Forelimb muscle (tissue), 1 donor: ENCODE measurements at regions not wholly inside any gene's neighbourhood (a gene's known extent, or its start where the extent isn't known, plus 50 kb on each side); places are given as distances from the start of the nearest gene placed in this dataset.
"Not testable (repeated sequence)": the region's sequence is repeated elsewhere in the genome, so short reads cannot be mapped to it uniquely, and the experiment has no call there.

ENCODE experiments used
- DNase-seq: peaks from one replicate; pipeline ENCODE4 v3.0.0-alpha.2; 2013; ENCODE audit warnings: low read depth

DNA sequence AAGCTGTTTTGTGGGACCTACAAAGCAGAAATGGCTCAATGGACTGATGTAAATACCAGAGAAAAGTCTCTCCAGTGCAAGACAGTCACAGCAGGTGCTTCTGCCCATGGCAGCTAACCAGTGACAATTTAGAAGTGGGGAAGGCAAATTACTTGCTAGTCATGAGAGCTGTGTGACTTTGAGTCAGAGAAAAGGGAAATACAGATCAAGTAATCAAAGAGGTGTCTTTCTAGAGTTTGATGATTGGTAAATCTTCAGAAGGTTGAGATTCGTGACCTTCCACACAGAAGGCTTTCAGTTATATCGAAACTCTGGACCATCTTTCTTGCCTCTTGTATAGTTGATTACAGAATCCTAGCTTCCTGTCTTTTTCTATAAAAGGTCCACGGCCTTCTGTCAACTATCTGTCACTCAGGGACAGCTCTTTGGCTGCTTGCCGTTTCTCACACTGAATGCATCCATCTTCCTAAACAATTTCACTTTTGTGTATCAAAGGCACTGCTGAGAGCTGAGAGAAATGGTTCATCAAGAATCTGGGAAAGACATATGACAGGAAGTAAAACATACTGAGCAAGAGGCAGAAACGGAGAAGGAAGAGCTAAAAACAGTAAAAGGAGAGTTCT, 993.9 kb upstream of the ACO1 start:
- no peak for DNase-seq

DNA sequence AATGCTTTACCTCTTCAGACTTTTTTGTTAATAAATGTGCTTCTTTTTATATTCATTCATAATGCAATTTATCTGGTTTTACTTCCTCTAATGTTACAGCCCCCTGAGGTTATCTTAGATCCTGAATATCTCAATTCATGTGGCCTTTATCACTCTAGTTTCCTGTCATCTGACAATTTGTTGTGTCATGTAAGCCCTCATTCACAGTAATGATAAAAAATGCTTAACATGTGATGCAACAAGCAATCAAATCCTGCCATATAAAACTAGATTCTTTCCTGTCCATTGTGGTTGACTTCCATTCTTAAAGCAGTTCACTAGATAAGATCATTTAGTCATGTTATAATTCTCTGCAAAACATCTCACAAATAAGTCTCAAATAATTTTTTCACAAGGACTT, 991.2 kb upstream of the ACO1 start:
- no peak for DNase-seq

DNA sequence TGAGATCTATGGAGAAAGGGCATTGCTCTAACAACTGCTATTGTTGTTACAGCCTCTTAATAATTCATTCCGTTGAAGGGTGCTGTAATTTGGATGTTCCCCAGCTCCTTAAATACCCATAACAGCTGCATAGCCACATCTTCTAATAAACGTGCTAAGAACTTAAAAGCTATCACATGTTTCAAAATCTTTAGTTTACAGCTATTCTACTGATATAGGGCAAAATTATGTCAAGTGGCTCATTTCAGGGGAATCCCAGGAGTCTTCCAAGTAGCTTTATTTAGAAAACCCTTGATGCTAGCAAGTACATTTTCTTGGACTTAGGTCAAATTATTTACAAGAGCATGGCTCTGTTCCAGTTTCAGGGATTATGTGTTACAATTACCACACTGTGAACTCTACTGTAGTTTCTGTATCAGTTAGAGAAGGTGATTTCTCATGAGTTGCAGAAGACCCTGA, 990.4 kb upstream of the ACO1 start:
- no peak for DNase-seq

DNA sequence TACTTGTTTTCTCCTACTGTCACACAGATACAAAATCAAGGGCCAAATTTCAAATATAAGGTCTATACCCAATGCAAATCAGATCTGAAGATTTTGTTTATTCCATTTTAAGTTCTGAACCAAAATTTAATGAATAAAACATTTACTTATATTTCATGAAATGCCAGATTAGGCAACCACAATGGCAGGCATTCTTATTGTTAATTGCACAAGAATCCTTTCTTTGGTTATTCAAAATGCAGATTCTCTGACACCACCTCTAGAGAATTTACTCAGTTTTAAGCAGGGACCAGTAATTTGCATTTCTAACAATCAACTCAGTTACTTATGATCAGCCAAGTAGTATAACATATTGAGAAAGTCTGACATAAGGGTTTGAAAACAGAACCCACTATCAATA, 972.4 kb upstream of the ACO1 start:
- DNase-seq, result no peak

DNA sequence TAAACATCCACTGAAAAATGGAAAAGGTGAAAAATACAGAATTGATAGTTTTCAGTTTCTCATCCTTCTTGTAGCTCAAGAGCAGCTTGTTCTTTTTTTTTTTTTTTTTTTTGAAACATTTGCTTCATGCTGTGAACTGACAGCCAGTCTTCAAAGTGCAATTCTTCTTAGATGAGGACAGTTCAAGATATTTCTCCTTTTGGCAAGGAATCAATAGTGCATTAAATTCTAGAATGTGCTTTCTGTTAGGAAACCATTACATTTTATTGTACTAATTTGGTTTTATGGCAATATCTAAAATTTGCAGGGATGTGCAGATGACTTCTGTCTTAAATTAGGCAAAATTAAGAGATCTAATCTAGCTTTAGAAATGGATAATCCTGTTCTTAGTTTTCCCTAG, 969.3 kb upstream of the ACO1 start:
- no peak for DNase-seq

DNA sequence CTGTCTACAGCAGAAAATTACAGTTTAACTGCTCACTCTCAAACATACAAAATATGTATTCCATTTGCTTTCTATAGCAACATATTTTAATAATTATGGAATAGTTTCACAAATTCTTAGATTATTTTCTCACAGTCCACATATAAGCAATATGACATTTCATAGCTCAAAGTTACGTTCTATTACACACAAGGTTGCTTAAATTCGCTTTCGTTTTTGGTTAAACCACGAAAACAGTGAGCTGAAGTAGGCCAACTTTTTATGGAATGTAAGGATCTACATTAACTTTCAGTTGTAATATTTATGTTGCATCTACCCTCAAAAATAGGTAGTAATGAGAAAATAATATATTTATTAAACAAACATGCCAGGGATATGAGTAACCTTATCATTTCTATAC, 966.0 kb upstream of the ACO1 start:
- DNase-seq, result no peak

DNA sequence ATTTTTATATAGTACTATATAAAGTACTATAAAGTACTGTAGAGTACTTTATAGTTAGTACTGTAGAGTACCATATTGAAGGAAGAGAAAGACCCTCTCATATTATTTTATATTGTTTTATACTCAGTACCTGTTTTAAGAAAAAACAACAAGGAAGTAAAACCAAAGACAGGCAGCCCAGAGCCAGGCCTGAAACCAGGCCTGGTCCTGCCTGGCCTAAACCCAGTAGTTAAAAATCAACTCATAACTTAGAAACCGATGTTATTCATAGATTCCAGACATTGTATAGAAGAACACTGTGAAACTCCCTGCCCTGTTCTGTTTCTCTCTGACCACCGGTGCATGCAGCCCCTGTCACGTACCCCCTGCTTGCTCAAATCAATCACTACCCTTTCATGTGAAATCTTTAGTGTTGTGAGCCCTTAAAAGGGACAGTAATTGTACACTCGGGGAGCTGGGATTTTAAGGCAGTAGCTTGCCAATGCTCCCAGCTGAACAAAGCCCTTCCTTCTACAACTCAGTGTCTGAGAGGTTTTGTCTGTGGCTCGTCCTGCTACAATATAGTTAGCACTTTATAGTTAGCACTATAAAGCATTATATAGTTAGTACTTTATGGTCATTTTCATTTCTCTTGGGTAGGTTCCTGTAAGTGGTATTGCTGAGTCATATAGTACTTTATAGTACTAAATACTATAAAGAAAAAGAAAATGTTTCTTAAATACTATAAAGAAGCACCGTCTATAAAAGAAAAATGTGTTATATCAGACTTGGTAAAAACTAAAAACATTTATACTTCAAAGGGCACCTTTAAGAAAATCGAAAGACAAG, 940.6 kb upstream of the ACO1 start:
- not testable (repeated sequence) for DNase-seq

DNA sequence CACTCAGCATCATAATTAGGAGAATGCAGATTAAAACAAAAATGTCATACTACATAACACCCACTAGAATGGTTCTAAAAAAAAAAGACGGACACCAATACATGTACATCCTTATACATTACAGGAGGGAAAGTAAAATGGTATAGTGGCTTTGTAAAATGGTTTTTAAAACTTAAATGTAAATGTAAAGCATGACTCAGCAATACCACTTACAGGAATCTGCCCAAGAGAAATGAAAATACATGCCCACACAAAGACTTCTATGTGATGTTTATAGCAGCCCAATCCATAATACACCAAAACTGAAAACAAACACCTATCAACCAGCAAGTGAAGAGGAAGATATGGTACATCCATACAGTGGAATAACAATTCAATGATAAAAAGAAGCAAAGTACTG, 939.1 kb upstream of the ACO1 start:
- no peak for DNase-seq

DNA sequence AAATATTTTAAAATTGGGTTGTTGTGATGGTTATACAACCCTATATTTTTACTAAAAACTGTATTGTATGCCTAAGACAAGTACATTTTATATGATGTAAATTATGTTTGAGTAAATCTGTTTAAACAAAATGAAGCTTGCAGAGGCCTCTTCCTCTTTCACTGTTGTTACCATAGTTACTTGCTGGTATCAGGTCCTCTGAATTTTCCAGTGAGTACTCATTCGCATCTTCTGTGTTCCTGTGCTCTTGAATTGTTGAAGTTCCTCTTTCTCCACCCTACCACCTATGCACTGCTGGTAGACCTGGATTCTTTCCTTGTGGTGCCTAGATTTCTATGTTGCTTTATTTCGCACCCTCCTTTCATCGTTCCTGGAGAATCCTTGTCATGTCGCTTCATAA, 938.5 kb upstream of the ACO1 start:
- no peak for DNase-seq

DNA sequence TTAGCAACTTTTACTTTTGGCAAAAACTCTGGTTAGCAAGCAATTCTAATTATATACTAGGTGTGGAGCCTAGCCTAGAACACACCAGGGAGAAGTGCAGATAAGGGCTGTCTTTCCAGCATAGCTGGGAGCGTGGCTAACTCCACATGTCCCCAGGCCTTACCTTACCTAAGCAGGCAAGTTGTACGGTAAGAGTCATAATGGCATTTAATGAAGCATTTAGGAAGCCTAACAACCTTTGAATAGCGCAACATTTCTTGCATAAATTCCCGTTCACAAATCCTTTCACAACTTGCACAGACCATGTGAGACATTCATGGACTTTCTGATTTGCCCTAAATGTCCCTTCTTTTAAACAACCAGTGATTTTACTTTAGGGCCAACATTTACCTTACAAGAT, 917.4 kb upstream of the ACO1 start:
- no peak for DNase-seq

DNA sequence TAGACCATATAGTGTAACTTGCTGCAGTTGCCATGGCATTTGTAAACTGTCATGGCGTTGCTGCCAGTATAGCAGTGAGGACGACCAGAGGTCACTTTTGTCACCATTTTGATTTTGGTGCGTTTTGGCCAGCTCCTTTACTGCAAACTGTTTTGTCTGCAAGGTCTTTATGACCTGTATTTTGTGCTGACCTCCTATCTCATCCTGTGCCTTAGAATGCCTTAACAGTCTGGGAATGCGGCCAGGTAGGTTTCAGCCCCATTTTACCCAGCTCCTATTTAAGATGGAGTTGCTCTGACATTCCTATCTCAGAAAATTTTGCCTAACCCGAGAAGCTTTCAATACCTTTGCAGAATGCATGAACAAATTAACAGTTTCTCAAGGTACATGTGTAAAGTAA, 914.4 kb upstream of the ACO1 start:
- no peak for DNase-seq

DNA sequence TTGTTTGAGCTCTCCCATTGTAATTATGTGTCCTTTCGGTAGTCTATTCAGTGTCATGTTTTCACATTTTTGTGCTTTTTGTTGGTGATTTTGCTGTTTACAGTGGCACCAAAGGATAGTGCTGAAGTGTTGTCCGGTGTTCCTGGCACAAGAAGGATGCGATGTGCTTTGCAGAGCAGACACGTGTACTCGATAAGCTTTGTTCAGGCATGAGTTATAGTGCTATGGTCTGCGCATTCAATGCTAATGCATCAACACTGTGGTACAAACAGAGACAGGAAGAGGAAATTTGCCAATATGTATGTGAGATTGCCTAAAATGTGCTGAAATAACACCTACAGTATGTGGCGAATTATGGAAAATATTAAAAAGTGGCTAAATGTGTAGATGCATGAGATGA, 913.4 kb upstream of the ACO1 start:
- DNase-seq, result no peak

DNA sequence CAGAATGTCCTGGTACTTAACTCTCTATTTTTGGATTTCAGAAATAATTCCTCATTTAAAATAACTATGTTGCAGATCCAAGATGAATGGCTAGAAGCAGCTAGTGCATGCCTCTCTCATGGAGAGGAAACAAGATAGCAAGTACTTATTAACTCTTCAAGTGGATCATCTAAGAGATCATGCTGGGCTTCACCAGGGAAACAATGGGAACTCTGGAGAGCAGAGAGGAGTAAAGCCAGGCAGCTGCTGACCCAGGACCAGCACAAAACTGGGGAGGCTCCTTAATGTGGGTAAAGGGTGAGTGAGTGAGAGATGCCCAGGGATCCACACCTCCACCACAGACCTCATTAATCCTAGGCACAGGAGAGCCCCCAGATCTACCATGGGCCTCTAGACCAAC, 897.8 kb upstream of the ACO1 start:
- DNase-seq, result no peak

DNA sequence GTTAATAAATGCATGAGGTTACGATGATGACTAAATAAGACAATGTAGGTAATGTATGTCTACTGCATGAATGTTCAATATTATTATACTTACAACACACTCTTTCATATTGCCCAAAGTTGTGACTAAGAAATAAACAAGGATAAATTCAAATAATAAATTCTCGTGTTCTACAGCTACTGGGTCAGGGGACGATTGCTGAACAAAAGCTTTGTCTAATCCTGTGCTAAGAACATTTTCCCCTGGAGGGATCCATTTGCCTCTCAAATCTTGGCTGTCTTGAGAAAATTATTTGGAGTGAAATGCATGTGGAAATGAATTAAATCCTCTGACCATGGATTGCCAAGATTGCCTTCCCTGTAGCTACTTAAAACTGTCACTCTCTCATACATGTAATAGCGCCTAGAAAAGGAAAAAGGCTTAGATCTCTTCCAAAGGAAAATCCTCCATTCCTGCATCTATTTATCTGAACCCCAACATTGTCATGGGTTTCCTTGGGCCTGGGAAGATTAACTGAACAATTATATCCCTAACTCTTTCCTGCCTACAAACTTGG, 893.8 kb upstream of the ACO1 start:
- no peak for DNase-seq

DNA sequence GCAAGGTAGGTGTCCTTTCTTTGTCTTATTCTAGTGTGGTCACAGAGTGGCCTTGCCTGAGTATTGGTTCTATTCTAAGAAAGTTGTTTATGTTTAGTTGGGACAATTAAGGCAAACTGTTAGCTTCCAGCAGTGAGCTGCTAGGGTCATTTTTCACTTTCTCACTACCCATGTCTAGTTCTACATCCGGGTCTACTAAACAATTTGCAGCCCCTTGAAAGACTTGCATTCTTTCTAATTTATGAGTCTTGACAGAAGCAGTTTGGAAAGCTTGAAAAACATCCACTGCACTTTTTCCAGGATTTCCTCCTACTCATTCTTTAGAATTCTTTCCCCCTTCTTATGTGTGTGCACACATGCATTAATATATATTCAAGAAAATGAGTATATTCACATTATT, 892.2 kb upstream of the ACO1 start:
- DNase-seq, result no peak

DNA sequence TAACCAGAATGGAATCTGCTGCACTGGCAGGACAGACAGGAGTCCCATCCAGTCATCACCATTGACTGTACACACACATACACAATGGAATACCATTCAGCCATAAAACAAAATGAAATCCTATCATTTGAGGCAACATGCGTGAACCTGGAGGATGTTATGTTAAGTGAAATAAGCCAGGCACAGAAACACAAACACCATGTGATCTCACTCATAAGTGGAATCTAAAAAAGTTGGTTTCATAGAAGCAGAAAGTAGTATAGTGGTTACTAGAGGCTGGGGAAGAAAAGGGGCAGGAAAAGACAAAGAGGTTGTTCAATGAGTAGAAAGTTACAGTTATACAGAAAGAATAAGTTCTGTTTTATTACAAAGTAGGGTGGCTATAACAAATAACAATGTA, 884.0 kb upstream of the ACO1 start:
- no peak for DNase-seq

DNA sequence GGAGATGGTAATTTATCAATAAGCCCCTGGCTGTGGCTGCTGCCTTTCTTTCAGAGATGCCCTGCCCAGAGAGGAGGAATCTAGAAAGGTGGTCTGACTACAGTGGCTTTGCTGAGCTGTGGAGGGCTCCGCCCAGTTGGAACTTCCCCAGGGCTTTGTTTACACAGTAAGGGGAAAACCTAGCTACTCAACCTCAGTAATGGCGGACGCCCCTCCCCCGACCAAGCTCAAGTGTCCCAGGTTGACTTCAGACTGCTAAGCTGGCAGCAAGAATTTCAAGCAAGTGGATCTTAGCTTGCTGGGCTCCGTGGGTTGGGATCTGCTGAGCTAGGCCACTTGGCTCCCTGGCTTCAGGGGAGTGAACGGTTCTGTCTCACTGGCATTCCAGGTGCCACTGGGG, 865.4 kb upstream of the ACO1 start:
- DNase-seq, result no peak

DNA sequence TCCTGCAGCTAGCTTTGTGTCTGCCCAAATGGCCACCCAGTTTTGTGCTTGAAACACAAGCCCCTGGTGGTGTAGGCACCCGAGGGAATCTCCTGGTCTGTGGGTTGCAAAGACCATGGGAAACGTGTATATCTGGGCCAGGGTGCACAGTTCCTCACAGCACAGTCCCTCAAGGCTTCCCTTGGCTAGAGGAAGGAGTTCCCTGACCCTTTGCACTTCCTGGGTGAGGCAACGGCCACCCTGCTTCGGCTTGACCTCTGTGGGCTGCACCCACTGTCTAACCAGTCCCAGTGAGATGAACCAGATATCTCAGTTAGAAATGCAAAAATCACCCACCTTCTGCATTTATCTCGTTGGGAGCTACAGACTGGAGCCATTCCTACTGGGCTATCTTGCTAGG, 865.0 kb upstream of the ACO1 start:
- no peak for DNase-seq

DNA sequence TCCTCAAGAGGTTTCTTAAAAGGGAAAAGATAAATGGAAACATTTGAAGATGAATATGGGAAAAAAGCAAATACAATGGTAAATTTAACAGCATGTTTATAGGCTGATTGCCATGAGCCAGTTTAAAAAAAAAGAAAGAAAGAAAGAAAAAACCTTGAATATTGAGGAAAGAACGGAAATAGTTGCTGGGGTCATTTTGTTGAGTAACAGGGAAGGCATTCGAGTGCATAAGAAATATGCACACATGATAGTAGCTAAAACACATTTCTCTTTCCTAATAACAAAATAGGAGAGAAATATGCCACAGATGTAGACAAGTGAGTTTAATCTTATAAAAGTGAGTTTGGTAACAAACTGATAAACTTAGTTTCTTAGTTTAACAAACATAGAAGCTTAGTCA, 864.6 kb upstream of the ACO1 start:
- DNase-seq, result no peak

DNA sequence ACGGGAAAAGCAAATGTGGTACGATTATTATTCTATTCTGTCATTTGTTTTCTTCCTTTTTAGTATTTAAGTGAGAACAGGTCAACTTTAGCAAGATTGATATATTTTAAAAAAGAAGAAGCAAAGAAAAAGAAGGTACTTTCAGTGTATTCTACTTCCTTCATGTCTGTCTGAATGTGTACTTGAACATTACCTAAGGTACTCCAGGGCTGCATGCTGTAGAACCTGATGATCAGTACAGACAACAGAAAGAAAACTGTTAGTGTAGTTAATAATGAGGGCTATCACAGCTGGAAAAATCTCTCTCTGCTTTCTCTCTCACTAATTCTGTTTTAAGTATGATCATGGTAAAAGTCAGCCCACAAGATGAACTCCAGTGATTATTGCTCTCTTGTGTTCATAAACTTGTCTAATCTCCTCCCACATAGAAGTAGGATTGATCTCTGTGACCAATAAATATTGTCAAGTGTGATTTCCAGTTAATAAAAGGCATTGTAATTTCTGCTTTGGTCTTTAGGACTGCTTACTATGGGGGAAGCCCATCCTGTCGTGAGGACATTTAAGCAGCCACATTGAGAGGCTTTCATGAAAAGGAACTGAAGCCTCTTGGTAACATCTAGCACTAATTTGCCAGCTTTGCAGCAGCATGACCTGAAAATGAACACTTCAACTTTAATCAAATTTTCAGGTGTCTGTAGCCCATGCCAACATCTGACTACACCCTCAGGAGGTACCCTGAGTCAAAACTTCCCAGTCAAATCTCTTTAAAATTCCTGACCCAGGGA, 864.0 kb upstream of the ACO1 start:
- DNase-seq, result no peak

DNA sequence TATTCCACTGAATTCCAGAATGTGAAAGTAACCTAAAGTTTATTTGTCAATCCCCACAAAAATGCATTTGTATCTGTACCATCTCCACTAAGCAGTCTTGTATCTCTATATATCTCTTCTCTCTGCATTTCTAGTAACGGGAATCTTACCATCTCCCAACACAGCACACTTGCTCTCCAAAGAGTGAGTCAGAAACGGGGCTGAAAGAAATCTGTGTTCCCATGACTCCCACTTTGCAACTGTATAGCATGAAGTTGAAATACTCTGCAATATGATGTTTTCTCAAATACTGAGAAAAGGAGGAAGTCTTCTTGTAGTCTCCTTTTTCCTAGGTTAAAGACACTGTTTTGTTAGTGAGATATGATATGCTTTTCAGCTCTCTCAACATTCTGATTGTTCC, 848.8 kb upstream of the ACO1 start:
- no peak for DNase-seq

DNA sequence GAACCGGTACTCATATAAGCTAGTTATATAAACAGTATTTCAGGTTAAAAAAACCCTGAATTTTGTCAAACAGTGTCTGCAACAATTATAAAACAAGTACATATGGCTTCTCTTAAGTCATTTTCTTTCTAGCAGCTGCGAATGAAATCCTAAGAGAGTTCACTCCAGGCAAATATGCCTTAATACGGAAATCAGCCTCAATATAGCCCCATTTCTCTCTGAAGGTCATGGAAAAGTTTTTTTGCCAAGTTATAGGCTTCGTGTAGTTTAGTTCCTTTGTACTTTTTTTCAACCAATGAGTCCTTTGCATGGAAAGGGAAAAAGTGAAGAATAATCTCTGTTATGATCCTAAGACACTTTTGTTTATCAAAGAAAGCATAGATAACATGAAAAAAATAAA, 848.0 kb upstream of the ACO1 start:
- DNase-seq, result peak; percentile 70
